Hepatocyte (in vitro differentiated cells): ENCODE measurements at regions not wholly inside any gene's neighbourhood (a gene's known extent, or its start where the extent isn't known, plus 50 kb on each side); places are given as distances from the start of the nearest gene placed in this dataset.

Experiments
- DNase-seq: peaks from one replicate; pipeline ENCODE4 v3.0.0-alpha.2; 2016; ENCODE audit warnings: low spot score
- H2AFZ ChIP-seq: fragments of 200-600 bp; sonication (generic); 2 replicates; pipeline ENCODE4 v1.6.0; 2016; ENCODE audit warnings: antibody characterized with exemption, mild to moderate bottlenecking
- H3K27ac ChIP-seq: fragments of 200-600 bp; sonication (generic); 2 replicates; pipeline ENCODE4 v1.5.1; 2016; ENCODE audit warnings: mild to moderate bottlenecking
- H3K27me3 ChIP-seq: fragments of 200-600 bp; sonication (generic); 2 replicates; pipeline ENCODE4 v1.6.1; 2016
- H3K36me3 ChIP-seq: fragments of 200-600 bp; sonication (generic); replicated peaks from 2 replicates; pipeline ENCODE4 v1.5.1; 2016; ENCODE audit warnings: low read depth; ENCODE audit not compliant: insufficient read depth
- H3K4me1 ChIP-seq: fragments of 200-600 bp; sonication (generic); 2 replicates; pipeline ENCODE4 v1.5.1; 2016; ENCODE audit warnings: mild to moderate bottlenecking, moderate library complexity; ENCODE audit not compliant: insufficient read depth
- H3K4me2 ChIP-seq: fragments of 200-600 bp; sonication (generic); 2 replicates; pipeline ENCODE4 v1.6.0; 2016
- H3K4me3 ChIP-seq: fragments of 200-600 bp; sonication (generic); 2 replicates; pipeline ENCODE4 v1.5.1; 2016; ENCODE audit warnings: mild to moderate bottlenecking
- H3K79me2 ChIP-seq: fragments of 200-600 bp; sonication (generic); 2 replicates; pipeline ENCODE4 v1.6.0; 2017; ENCODE audit warnings: mild to moderate bottlenecking
- H3K9me2 ChIP-seq: fragments of 200-600 bp; sonication (generic); replicated peaks from 2 replicates; pipeline ENCODE4 v1.6.0; 2017; ENCODE audit warnings: mild to moderate bottlenecking; ENCODE audit not compliant: insufficient read depth
- H3K9me3 ChIP-seq: fragments of 200-600 bp; sonication (generic); 2 replicates; pipeline ENCODE4 v1.5.1; 2016; ENCODE audit warnings: low read depth, mild to moderate bottlenecking
- H4K20me1 ChIP-seq: fragments of 200-600 bp; sonication (generic); 2 replicates; pipeline ENCODE4 v1.6.0; 2016; ENCODE audit warnings: mild to moderate bottlenecking; ENCODE audit not compliant: insufficient read depth, poor library complexity, severe bottlenecking
- CTCF ChIP-seq: fragments of 200-600 bp; sonication (generic); IDR thresholded peaks from 2 replicates; pipeline ENCODE4 v1.5.1; 2016; ENCODE audit warnings: antibody characterized with exemption, mild to moderate bottlenecking; ENCODE audit not compliant: poor library complexity
- EZH2 ChIP-seq: fragments of 200-600 bp; sonication (generic); IDR thresholded peaks from 2 replicates; pipeline ENCODE4 v1.6.1; 2016; ENCODE audit warnings: antibody characterized with exemption, mild to moderate bottlenecking, borderline replicate concordance
- EZH2phosphoT487 ChIP-seq: fragments of 200-600 bp; sonication (generic); IDR thresholded peaks from one replicate; pipeline ENCODE4 v1.6.1; 2018; ENCODE audit warnings: antibody characterized with exemption, mild to moderate bottlenecking, low read depth, moderate library complexity; ENCODE audit not compliant: unreplicated experiment, severe bottlenecking
- WGBS: methylation state at CpG from one replicate; pipeline ENCODE4 v1.1.6; 2016; ENCODE audit warnings: low lambda C conversion rate; ENCODE audit errors: missing lambda C conversion rate; 5-methylcytosine and 5-hydroxymethylcytosine counted together

GRCh38 chr2:122683018-122683417, 927.6 kb downstream of the TSN start:
- TF ChIP-seq EZH2phosphoT487 (no peak), CTCF (no peak), EZH2 (no peak)
- no peaks in the 10 kb centered on the region for H3K36me3 ChIP-seq
- no peaks in the 10 kb centered on the region for H3K9me3 ChIP-seq
- H3K4me3 ChIP-seq, result no peak overlapping the region
- H4K20me1 ChIP-seq, result no peaks in the 10 kb centered on the region
- H3K9me2 ChIP-seq, result no peaks in the 10 kb centered on the region
- no peak overlapping the region for H3K27ac ChIP-seq
- WGBS, result 75% methylated on average over 1 of the region's 1 CpG
- no peaks in the 10 kb centered on the region for H3K79me2 ChIP-seq
- no peak for DNase-seq
- no peak overlapping the region for H3K4me2 ChIP-seq
- peaks cover 3% of the 10 kb centered on the region for H3K4me1 ChIP-seq
- H2AFZ ChIP-seq, result no peak overlapping the region
- no peaks in the 10 kb centered on the region for H3K27me3 ChIP-seq

DNA sequence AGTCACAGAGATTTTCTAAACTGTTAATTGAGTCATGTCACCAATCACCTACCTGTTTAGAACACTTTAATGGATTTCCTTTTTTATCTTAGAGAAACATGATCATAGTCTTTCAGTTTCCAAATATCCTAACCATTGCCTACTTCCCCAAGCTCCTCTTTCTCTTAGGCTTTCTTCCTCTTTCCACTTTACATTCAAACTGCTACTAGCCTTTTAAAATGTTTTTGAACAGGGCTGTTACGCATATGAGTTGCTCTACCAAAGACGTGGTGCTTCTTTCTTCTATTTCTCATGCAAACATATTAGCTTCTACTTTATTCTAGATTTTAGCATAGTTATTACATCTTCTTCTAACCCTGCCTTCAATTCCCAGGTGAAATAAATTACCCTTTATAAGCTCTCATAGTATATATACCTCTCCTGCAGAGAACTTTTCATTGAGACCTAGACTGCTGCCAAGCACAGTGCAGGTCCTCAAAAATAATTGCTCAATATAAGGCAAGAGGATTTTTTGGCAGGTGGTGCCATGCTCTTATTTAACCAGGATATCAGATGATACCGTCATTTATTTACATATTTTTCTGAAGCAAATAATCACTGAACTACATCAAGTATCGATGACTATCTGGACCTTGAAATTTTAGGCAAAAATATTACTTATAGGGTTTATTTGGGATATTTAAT, 937.1 kb downstream of the TSN start:
- no peak for DNase-seq
- no peak overlapping the region for H2AFZ ChIP-seq
- no peaks in the 10 kb centered on the region for H3K79me2 ChIP-seq
- no peak overlapping the region for H3K4me3 ChIP-seq
- H3K9me2 ChIP-seq, result no peaks in the 10 kb centered on the region
- no peak overlapping the region for H3K27ac ChIP-seq
- no peaks in the 10 kb centered on the region for H4K20me1 ChIP-seq
- 92% methylated on average over 4 of the region's 4 CpGs for WGBS
- no peaks in the 10 kb centered on the region for H3K9me3 ChIP-seq
- H3K36me3 ChIP-seq, result no peaks in the 10 kb centered on the region
- H3K4me2 ChIP-seq, result no peak overlapping the region
- no peaks in the 10 kb centered on the region for H3K27me3 ChIP-seq
- H3K4me1 ChIP-seq, result no peaks in the 10 kb centered on the region
- TF ChIP-seq EZH2 (no peak), EZH2phosphoT487 (no peak), CTCF (no peak)

- Histone ChIP-seq H3K9me2 (no peaks in the 10 kb centered on the region), H4K20me1 (no peaks in the 10 kb centered on the region), H3K4me3 (no peak overlapping the region), H3K9me3 (no peaks in the 10 kb centered on the region), H3K79me2 (no peaks in the 10 kb centered on the region), H3K27ac (no peak overlapping the region), H3K27me3 (no peaks in the 10 kb centered on the region), H3K4me2 (no peak overlapping the region), H2AFZ (no peak overlapping the region), H3K4me1 (no peaks in the 10 kb centered on the region), H3K36me3 (no peaks in the 10 kb centered on the region)
- DNase-seq, result no peak
- 100% methylated on average over 1 of the region's 1 CpG for WGBS
- TF ChIP-seq EZH2 (no peak), CTCF (no peak), EZH2phosphoT487 (no peak)
These were observed 942.0 kb downstream of the TSN start for GRCh38 chr2:122697415-122697814.

DNA sequence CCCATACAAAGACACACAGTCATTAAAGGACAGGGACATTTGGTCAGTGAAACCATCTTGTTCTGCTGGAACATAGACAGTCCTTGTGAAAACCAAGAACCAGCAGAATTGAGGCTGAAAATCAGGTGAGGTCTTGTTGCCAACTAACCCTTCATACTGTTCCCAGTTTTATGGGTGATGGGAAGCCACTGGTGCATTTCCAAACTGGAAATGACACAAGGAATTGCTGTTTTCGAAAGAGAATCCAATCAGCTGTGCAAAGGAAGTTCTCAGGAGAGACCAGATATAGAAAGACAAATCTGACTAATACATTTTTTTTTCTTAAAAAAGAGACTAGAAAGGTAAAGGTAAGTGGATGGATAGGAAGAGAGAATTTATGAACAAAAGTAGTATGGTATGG, 948.2 kb downstream of the TSN start:
- H3K4me2 ChIP-seq, result no peak overlapping the region
- H4K20me1 ChIP-seq, result no peaks in the 10 kb centered on the region

More for the DNA sequence above, 948.2 kb downstream of the TSN start:
- Histone ChIP-seq H2AFZ (no peak overlapping the region), H3K27ac (no peak overlapping the region), H3K79me2 (no peaks in the 10 kb centered on the region), H3K36me3 (no peaks in the 10 kb centered on the region), H3K9me2 (no peaks in the 10 kb centered on the region), H3K9me3 (no peaks in the 10 kb centered on the region), H3K27me3 (no peaks in the 10 kb centered on the region), H3K4me1 (no peaks in the 10 kb centered on the region), H3K4me3 (no peak overlapping the region)
- no peak for DNase-seq
- 97% methylated on average over 1 of the region's 1 CpG for WGBS
- TF ChIP-seq EZH2, result no peak
- no peak for TF ChIP-seq CTCF
- TF ChIP-seq EZH2phosphoT487, result no peak
